ENCODE measurements at regions not wholly inside any gene's neighbourhood (a gene's known extent, or its start where the extent isn't known, plus 50 kb on each side); places are given as distances from the start of the nearest gene placed in this dataset.
"Not testable (repeated sequence)": the region's sequence is repeated elsewhere in the genome, so short reads cannot be mapped to it uniquely, and the experiment has no call there.

DNA sequence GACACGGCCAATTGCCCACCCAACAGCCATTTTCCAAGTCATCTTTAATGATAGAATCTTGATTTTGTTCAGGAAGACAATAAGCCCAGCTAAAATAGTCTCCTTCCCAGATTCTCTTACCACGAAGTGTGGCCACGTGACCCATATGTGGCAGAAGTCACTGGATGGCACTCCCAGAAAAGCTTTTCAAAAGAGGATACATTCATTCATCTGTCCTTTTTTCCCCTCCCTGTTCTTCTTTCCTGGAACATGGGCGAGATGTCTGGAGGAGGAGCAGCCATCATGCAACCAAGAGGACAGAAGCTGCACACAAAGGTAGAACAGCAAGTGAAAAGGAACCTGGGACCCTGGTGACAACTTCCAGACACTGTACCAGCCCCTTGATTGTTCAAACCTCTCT lies 174.7 kb downstream of the UACA start:
- TF ChIP-seq EP300 (IDR thresholded peaks at IDR 0.05) = no peak
- TF ChIP-seq, protein P1, sequence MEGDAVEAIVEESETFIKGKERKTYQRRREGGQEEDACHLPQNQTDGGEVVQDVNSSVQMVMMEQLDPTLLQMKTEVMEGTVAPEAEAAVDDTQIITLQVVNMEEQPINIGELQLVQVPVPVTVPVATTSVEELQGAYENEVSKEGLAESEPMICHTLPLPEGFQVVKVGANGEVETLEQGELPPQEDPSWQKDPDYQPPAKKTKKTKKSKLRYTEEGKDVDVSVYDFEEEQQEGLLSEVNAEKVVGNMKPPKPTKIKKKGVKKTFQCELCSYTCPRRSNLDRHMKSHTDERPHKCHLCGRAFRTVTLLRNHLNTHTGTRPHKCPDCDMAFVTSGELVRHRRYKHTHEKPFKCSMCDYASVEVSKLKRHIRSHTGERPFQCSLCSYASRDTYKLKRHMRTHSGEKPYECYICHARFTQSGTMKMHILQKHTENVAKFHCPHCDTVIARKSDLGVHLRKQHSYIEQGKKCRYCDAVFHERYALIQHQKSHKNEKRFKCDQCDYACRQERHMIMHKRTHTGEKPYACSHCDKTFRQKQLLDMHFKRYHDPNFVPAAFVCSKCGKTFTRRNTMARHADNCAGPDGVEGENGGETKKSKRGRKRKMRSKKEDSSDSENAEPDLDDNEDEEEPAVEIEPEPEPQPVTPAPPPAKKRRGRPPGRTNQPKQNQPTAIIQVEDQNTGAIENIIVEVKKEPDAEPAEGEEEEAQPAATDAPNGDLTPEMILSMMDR (IDR thresholded peaks at IDR 0.05) = no peak
- no peak overlapping the region for H3K4me3 ChIP-seq
- H3K9me3 ChIP-seq = no peaks in the 10 kb centered on the region
- intact Hi-C loops (cut with DNase I) = no loop called here
- H3K27ac ChIP-seq = no peak overlapping the region
- no peak for DNase-seq
- no peaks in the 10 kb centered on the region for H3K27me3 ChIP-seq
- no peaks in the 10 kb centered on the region for H3K4me1 ChIP-seq (ENCODE audit: insufficient read depth)
- H3K36me3 ChIP-seq = no peaks in the 10 kb centered on the region
- WGBS, 3 donors = 95 to 97% (median 96%) methylated on average over 4 of the region's 4 CpGs

DNA sequence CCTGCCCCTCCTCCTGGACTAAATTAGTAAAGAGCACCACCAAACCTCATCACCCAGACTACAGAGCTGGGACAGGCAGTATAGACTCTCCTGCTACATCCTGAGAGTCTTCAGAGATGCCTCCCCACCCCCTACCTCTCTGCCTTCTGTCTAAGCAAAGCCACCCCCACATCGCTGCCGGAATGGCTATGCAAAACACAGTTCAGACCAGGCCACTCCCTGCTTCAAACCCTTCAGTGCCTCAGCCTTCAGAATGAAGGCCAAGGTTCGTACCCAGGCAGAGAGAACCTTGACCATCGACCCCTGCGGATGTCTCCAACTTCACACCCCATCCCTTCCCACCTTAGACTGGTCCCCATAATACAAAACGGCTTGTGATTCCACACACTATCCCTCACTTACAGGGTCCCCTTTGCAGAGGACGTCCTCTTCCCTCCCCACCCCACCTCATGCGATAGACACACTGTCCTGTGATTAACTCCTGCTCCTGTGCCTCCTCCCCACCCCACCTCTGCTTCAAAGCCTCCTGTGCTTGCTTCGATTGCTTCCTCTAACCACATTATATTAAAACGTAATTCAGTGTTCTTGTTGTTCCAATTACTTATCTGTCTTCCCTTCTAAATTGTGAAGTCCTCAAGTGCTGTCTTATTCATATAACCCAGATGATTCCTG lies 175.3 kb downstream of the UACA start:
- WGBS, 3 donors = 58 to 63% (median 60%) methylated on average over 10 of the region's 10 CpGs
- intact Hi-C loops (cut with DNase I) = no loop called here
- Histone ChIP-seq H3K27me3 (no peaks in the 10 kb centered on the region), H3K4me1 (ENCODE audit: insufficient read depth) (no peaks in the 10 kb centered on the region), H3K9me3 (no peaks in the 10 kb centered on the region), H3K4me3 (no peak overlapping the region), H3K27ac (no peak overlapping the region), H3K36me3 (no peaks in the 10 kb centered on the region)
- no peak for DNase-seq
- TF ChIP-seq, protein P1 (IDR thresholded peaks at IDR 0.05) = no peak
- TF ChIP-seq POLR2A (IDR thresholded peaks at IDR 0.05) (no peak), EP300 (IDR thresholded peaks at IDR 0.05) (no peak)

DNA sequence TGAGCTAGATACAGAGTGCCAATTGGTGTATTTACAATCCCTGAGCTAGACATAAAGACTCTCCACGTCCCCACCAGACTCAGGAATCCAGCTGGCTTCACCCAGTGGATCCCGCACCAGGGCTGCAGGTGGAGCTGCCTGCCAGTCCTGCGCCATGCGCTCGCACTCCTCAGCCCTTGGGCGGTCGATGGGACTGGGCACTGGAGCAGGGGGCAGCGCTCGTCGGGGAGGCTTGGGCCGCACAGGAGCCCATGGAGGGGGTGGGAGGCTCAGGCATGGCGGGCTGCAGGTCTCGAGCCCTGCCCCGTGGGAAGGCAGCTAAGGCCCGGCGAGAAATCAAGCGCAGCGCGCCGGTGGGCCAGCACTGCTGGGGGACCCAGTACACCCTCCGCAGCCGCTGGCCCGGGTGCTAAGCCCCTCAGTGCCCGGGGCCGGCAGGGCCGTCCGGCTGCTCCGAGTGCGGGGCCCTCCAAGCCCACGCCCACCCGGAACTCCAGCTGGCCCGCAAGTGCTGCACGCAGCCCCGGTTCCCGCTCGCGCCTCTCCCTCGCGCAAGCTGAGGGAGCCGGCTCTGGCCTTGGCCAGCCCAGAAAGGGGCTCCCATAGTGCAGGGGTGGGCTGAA lies 176.2 kb downstream of the UACA start:
- H3K4me1 ChIP-seq (ENCODE audit: insufficient read depth); H3K36me3 ChIP-seq; DNase-seq; H3K27me3 ChIP-seq; H3K9me3 ChIP-seq; H3K4me3 ChIP-seq; intact Hi-C loops (cut with DNase I); H3K27ac ChIP-seq: not testable (repeated sequence)
- WGBS, 3 donors = 95 to 97% (median 97%) methylated on average over 38 to 40 of the region's 40 CpGs

DNA sequence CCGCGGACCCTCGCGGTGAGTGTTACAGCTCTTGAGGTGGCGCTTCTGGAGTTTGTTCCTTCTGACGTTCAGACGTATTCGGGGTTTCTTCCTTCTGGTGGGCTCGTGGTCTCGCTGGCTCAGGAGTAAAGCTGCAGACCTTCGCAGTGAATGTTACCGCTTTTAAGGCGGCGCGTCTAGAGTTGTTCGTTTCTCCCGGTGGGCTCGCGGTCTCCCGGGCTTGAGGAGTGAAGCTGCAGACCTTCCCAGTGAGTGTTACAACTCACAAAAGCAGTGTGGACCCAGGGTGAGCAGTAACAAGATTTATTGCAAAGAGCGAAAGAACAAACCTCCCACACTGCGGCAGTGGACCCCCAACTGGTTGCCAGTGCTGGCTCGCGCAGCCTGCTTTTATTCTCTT lies 177.1 kb downstream of the UACA start:
- no peaks in the 10 kb centered on the region for H3K36me3 ChIP-seq
- H3K27me3 ChIP-seq = no peaks in the 10 kb centered on the region
- H3K4me3 ChIP-seq = no peak overlapping the region
- no peak overlapping the region for H3K27ac ChIP-seq
- TF ChIP-seq, protein P1 (IDR thresholded peaks at IDR 0.05) = no peak
- no peak for TF ChIP-seq POLR2A (IDR thresholded peaks at IDR 0.05)
- no peak for TF ChIP-seq EP300 (IDR thresholded peaks at IDR 0.05)
- intact Hi-C loops (cut with DNase I) = no loop called here
- DNase-seq = no peak
- 93 to 94% (median 93%) methylated on average over 24 of the region's 24 CpGs for WGBS, 3 donors
- H3K9me3 ChIP-seq = no peaks in the 10 kb centered on the region
- no peaks in the 10 kb centered on the region for H3K4me1 ChIP-seq (ENCODE audit: insufficient read depth)

DNA sequence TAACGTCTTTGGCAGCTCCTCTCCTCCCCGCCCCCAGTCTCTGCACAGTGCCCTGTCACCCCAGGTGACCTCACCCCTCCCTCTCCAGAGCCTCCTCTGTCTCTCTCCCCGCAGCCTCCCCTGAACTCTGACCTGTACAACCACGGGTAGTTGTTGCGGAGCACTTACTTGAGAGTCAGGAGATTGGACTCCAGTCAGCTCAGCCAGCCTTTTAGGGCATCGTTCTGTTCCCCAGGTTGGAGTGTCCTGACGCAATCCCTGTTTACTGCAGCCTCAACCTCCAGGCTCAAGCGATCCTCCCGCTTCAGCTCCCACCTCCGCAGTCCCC lies 177.7 kb downstream of the UACA start:
- 57 to 63% (median 59%) methylated on average over 10 of the region's 10 CpGs for WGBS, 3 donors

More for the DNA sequence above, 177.7 kb downstream of the UACA start:
- Histone ChIP-seq H3K4me1 (ENCODE audit: insufficient read depth) (no peaks in the 10 kb centered on the region), H3K27ac (no peak overlapping the region), H3K4me3 (no peak overlapping the region), H3K27me3 (no peaks in the 10 kb centered on the region), H3K36me3 (no peaks in the 10 kb centered on the region), H3K9me3 (no peaks in the 10 kb centered on the region)
- intact Hi-C loops (cut with DNase I) = no loop called here
- no peak for DNase-seq
- TF ChIP-seq POLR2A (IDR thresholded peaks at IDR 0.05) (no peak), EP300 (IDR thresholded peaks at IDR 0.05) (no peak)
- TF ChIP-seq, protein P1 (IDR thresholded peaks at IDR 0.05) = no peak
